ENCODE measurements at regions not wholly inside any gene's neighbourhood (a gene's known extent, or its start where the extent isn't known, plus 50 kb on each side); places are given as distances from the start of the nearest gene placed in this dataset.

- Histone ChIP-seq H3K36me3 (ENCODE audit: insufficient read depth in 1 of 2, low read depth in 1 of 2) (no peaks in the 10 kb centered on the region), H3K27ac (no peak overlapping the region), H3K4me3 (no peak overlapping the region), H3K4me1 (no peaks in the 10 kb centered on the region), H3K9me3 (no peaks in the 10 kb centered on the region), H3K27me3 (ENCODE audit: insufficient read depth in 3 of 3, low read length in 2 of 3) (no peaks in the 10 kb centered on the region)
- no peak for ATAC-seq
- TF ChIP-seq CTCF (IDR thresholded peaks at IDR 0.05) = no peak
- intact Hi-C loops (cut with DNase I) = no loop called here
- DNase-seq = no peak
- 75 to 87% (median 78%) methylated on average over 4 of the region's 4 CpGs for WGBS, 3 donors
These were observed 258.0 kb upstream of the ATP2B1 start for GRCh38 chr12:89966495-89967240.

- Histone ChIP-seq H3K27me3 (ENCODE audit: insufficient read depth in 3 of 3, low read length in 2 of 3) (no peaks in the 10 kb centered on the region), H3K9me3 (no peaks in the 10 kb centered on the region), H3K4me1 (no peaks in the 10 kb centered on the region), H3K36me3 (ENCODE audit: insufficient read depth in 1 of 2, low read depth in 1 of 2) (no peaks in the 10 kb centered on the region), H3K27ac (no peak overlapping the region), H3K4me3 (no peak overlapping the region)
- DNase-seq = no peak
- no peak for TF ChIP-seq CTCF (IDR thresholded peaks at IDR 0.05)
- ATAC-seq = no peak
- 83 to 90% (median 84%) methylated on average over 2 of the region's 2 CpGs for WGBS, 3 donors
- intact Hi-C loops (cut with DNase I) = no loop called here
These were observed 257.4 kb upstream of the ATP2B1 start for GRCh38 chr12:89965993-89966392.

- no peak for DNase-seq
- no peak for ATAC-seq
- intact Hi-C loops (cut with DNase I) = no loop called here
- Histone ChIP-seq H3K4me3 (no peak overlapping the region), H3K4me1 (no peaks in the 10 kb centered on the region), H3K27ac (no peak overlapping the region), H3K27me3 (ENCODE audit: insufficient read depth in 3 of 3, low read length in 2 of 3) (no peaks in the 10 kb centered on the region), H3K9me3 (no peaks in the 10 kb centered on the region), H3K36me3 (ENCODE audit: insufficient read depth in 1 of 2, low read depth in 1 of 2) (no peaks in the 10 kb centered on the region)
- 82 to 88% (median 85%) methylated on average over 4 of the region's 4 CpGs for WGBS, 3 donors
- no peak for TF ChIP-seq CTCF (IDR thresholded peaks at IDR 0.05)
These were observed 254.0 kb upstream of the ATP2B1 start for GRCh38 chr12:89962648-89963047.

- Histone ChIP-seq H3K27me3 (ENCODE audit: insufficient read depth in 3 of 3, low read length in 2 of 3) (no peaks in the 10 kb centered on the region), H3K4me1 (no peaks in the 10 kb centered on the region), H3K27ac (no peak overlapping the region), H3K4me3 (no peak overlapping the region), H3K36me3 (ENCODE audit: insufficient read depth in 1 of 2, low read depth in 1 of 2) (no peaks in the 10 kb centered on the region), H3K9me3 (no peaks in the 10 kb centered on the region)
- intact Hi-C loops (cut with DNase I) = no loop called here
- TF ChIP-seq CTCF (IDR thresholded peaks at IDR 0.05) = no peak
- 51 to 64% (median 53%) methylated on average over 2 of the region's 2 CpGs for WGBS, 3 donors
- ATAC-seq (no peak), DNase-seq (no peak)
These were observed 252.2 kb upstream of the ATP2B1 start for GRCh38 chr12:89960607-89961394.

Measured in psoas muscle (tissue), 7 donors.